ENCODE measurements at regions not wholly inside any gene's neighbourhood (a gene's known extent, or its start where the extent isn't known, plus 50 kb on each side); places are given as distances from the start of the nearest gene placed in this dataset.
"Not testable (repeated sequence)": the region's sequence is repeated elsewhere in the genome, so short reads cannot be mapped to it uniquely, and the experiment has no call there.

GRCh38 chr2:186405842-186406241, 80.2 kb upstream of the ZC3H15 start:
- no peak for DNase-seq

- DNase-seq = no peak
These were observed 78.4 kb upstream of the ZC3H15 start for GRCh38 chr2:186407611-186408010.

- DNase-seq = no peak
These were observed 75.3 kb upstream of the ZC3H15 start for GRCh38 chr2:186410802-186411201.

GRCh38 chr2:186422226-186422625, 63.8 kb upstream of the ZC3H15 start:
- DNase-seq = peak; percentile 17

GRCh38 chr2:186423481-186423880, 62.6 kb upstream of the ZC3H15 start:
- DNase-seq = no peak

- no peak for DNase-seq
These were observed 61.8 kb upstream of the ZC3H15 start for GRCh38 chr2:186424265-186424664.

DNA sequence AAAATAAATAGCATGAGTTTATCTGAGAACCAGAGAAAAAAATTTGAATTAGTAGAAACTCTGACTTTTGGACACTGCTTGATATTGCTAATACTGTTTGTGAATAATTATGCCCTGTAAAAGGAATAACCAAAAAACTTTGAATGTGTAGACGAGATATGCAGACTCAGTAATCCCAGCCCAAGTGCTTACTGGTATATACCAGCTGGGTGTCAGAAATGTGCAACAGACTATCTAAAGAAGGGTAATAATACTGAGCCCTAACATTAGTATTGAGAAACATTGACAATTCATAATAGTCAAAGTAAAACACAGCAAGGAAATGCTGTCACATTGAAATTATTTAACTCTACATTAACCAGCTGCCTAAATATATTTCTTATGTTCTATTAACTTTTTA, 60.5 kb upstream of the ZC3H15 start:
- no peak for DNase-seq

DNA sequence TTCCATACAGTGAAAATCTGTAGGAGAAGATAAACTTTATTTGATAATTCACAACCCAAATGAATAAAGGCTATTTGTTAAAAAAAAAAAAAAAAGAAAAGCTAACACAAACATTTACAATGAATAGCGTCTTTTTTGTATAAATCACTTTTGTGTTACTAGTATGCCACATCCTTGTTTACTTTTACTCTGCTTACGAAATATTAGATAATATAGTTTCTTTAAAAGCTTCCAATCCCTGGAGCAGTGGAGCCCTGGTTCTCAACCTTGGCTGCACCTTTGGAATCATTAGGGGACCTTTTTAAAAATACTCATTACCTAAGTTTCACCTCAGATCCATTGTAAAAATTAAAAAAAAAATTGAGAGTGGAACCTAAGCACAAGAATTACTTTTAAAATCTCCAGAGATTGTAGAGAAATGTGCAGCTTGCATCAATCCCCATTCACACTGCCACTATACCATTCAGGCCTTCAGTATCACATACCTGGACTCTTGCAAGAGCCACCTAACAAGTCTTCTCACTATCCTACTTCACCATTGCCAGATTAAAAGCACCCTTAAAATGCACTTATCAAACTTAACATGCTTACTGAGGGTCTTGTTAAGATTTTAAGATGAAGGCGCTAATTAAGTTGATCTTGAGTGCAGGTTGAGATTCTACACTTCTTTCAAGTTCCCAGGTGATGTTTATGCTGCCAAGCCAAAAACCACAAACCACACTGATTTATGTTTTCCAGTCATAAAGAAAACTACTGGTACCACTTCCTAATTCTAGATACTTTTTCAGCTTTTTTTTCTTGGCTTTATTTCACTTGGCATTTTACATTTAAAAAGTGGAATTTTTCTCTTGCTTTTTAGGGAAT, 59.7 kb upstream of the ZC3H15 start:
- no peak for DNase-seq

- DNase-seq = not testable (repeated sequence)
These were observed 59.1 kb upstream of the ZC3H15 start for GRCh38 chr2:186427017-186427350.

DNA sequence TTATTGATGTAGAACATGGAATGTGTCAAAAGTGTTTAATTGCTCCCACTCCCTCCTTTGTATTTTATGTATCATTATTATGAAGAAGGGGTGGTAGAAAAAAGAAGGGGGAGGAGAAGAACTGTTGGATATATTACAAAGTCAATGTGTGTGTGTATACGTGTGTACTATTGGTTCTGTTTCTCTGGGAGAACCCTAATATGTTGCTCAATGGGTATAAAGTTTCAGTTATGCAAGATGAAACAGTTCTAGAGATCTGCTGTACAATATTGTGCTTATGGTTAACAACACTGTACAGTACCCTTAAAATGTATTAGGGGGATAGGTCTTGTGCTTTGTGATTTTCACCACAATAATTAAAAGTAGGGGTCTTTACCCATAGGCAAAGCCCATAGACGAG, 58.1 kb upstream of the ZC3H15 start:
- DNase-seq = no peak

GRCh38 chr2:186429104-186429503, 57.0 kb upstream of the ZC3H15 start:
- DNase-seq = no peak

DNA sequence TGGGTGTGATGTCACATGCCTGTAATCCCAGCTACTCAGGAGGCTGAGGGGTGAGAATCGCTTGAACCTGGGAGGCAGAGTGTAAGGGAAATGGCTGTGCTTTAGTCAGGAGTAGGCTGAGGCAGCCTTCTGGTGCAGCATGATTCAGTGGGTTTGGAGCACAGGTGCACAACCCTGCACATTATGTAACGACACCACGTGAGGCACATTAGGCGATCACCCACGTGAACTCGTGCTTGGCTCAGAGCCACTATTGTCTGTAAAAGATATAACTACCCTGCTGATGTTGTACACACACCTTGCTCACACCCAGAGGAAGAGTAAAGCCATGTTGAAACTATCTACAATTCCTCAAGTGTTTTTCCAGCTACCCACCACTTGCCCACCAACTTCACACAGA, 54.8 kb upstream of the ZC3H15 start:
- no peak for DNase-seq

- DNase-seq = no peak
These were observed 53.0 kb upstream of the ZC3H15 start for GRCh38 chr2:186433040-186433439.

DNA sequence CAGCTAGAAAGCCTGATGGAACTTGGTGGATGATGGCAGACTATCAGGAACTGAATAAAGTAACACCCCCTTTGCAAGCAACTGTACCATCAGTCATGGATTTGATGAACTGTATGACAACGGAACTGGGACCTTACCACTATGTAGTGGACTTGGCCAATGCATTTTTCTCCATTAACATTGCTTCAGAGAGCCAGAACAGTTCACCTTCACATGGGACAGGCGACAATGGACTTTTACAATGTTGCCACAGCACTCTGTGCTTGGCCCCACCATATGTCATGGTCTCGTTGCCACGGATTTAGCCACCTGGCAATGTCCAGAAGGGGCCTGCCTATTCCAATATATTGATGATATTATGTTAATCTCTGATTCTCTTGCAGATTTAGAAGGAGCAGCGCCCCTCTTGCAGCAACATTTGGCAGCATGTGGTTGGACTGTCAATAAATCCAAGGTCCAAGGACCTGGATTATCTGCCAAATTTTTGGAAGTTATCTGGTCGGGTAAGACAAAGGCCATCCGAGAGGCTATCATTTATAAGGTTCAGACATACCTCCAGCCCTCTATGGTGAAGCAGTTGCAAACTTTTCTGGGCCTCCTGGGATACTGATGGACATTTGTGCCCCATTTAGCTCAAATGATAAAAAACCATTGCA, 52.2 kb upstream of the ZC3H15 start:
- no peak for DNase-seq

Measured in DMS 273 treated with DMSO at 0.1 percent for 48 hours (cell line).